ENCODE measurements at regions not wholly inside any gene's neighbourhood (a gene's known extent, or its start where the extent isn't known, plus 50 kb on each side); places are given as distances from the start of the nearest gene placed in this dataset.

GRCh38 chr18:56109757-56110156, 521.8 kb upstream of the TCF4 start:
- TF ChIP-seq EZH2 (IDR thresholded peaks at IDR 0.05; ENCODE audit: borderline replicate concordance, low read depth, low read length, severe bottlenecking) (no peak), CTCF (IDR thresholded peaks at IDR 0.05; ENCODE audit: borderline replicate concordance, extremely low read depth, low read length, poor library complexity, severe bottlenecking) (no peak)
- no peak overlapping the region for H2AFZ ChIP-seq (ENCODE audit: low read depth, low read length)
- H4K20me1 ChIP-seq (ENCODE audit: insufficient read depth, low read length) = no peaks in the 10 kb centered on the region
- no peaks in the 10 kb centered on the region for H3K27me3 ChIP-seq (ENCODE audit: insufficient read depth, low read length, poor library complexity)
- no peak overlapping the region for H3K4me3 ChIP-seq (ENCODE audit: low read depth in 1 of 2, low read length in 2 of 2)
- H3K9me3 ChIP-seq (ENCODE audit: insufficient read depth, low read length, severe bottlenecking) = peaks cover under 1% of the 10 kb centered on the region
- H3K36me3 ChIP-seq (ENCODE audit: insufficient read depth, low read length) = no peaks in the 10 kb centered on the region
- H3K9ac ChIP-seq (ENCODE audit: low read depth, low read length) = no peak overlapping the region
- no peak overlapping the region for H3K4me2 ChIP-seq (ENCODE audit: insufficient read depth, low read length)
- DNase-seq (no peak), ATAC-seq (ENCODE audit: insufficient read depth, low read depth) (no peak)
- no peaks in the 10 kb centered on the region for H3K79me2 ChIP-seq (ENCODE audit: insufficient read depth, low read length)
- no peaks in the 10 kb centered on the region for H3K4me1 ChIP-seq (ENCODE audit: insufficient read depth, low read length)
- no peak overlapping the region for H3K27ac ChIP-seq (ENCODE audit: low read length)

GRCh38 chr18:56108478-56109367, 520.7 kb upstream of the TCF4 start:
- Histone ChIP-seq H2AFZ (ENCODE audit: low read depth, low read length) (no peak overlapping the region), H3K27ac (ENCODE audit: low read length) (no peak overlapping the region)

GRCh38 chr18:56107821-56108477, 520.0 kb upstream of the TCF4 start:
- H3K4me2 ChIP-seq (ENCODE audit: insufficient read depth, low read length) = no peak overlapping the region
- TF ChIP-seq EZH2 (IDR thresholded peaks at IDR 0.05; ENCODE audit: borderline replicate concordance, low read depth, low read length, severe bottlenecking) = no peak
- TF ChIP-seq CTCF (IDR thresholded peaks at IDR 0.05; ENCODE audit: borderline replicate concordance, extremely low read depth, low read length, poor library complexity, severe bottlenecking) = no peak
- H3K27ac ChIP-seq (ENCODE audit: low read length) = no peak overlapping the region
- no peak overlapping the region for H3K9ac ChIP-seq (ENCODE audit: low read depth, low read length)
- H3K79me2 ChIP-seq (ENCODE audit: insufficient read depth, low read length) = no peaks in the 10 kb centered on the region
- no peaks in the 10 kb centered on the region for H4K20me1 ChIP-seq (ENCODE audit: insufficient read depth, low read length)
- DNase-seq (no peak), ATAC-seq (ENCODE audit: insufficient read depth, low read depth) (no peak)
- no peak overlapping the region for H3K4me3 ChIP-seq (ENCODE audit: low read depth in 1 of 2, low read length in 2 of 2)
- no peaks in the 10 kb centered on the region for H3K4me1 ChIP-seq (ENCODE audit: insufficient read depth, low read length)
- no peaks in the 10 kb centered on the region for H3K27me3 ChIP-seq (ENCODE audit: insufficient read depth, low read length, poor library complexity)
- H3K36me3 ChIP-seq (ENCODE audit: insufficient read depth, low read length) = no peaks in the 10 kb centered on the region
- H2AFZ ChIP-seq (ENCODE audit: low read depth, low read length) = no peak overlapping the region
- H3K9me3 ChIP-seq (ENCODE audit: insufficient read depth, low read length, severe bottlenecking) = peaks cover 7% of the 10 kb centered on the region

More at GRCh38 chr18:56108478-56109367, 520.7 kb upstream of the TCF4 start:
- H3K79me2 ChIP-seq (ENCODE audit: insufficient read depth, low read length) = no peaks in the 10 kb centered on the region
- no peak overlapping the region for H3K9ac ChIP-seq (ENCODE audit: low read depth, low read length)
- H3K27me3 ChIP-seq (ENCODE audit: insufficient read depth, low read length, poor library complexity) = no peaks in the 10 kb centered on the region
- no peaks in the 10 kb centered on the region for H3K36me3 ChIP-seq (ENCODE audit: insufficient read depth, low read length)
- H3K4me2 ChIP-seq (ENCODE audit: insufficient read depth, low read length) = no peak overlapping the region
- no peak overlapping the region for H3K4me3 ChIP-seq (ENCODE audit: low read depth in 1 of 2, low read length in 2 of 2)
- no peak for DNase-seq
- ATAC-seq (ENCODE audit: insufficient read depth, low read depth) = no peak
- no peaks in the 10 kb centered on the region for H4K20me1 ChIP-seq (ENCODE audit: insufficient read depth, low read length)
- H3K4me1 ChIP-seq (ENCODE audit: insufficient read depth, low read length) = no peaks in the 10 kb centered on the region
- H3K9me3 ChIP-seq (ENCODE audit: insufficient read depth, low read length, severe bottlenecking) = peaks cover 7% of the 10 kb centered on the region
- TF ChIP-seq CTCF (IDR thresholded peaks at IDR 0.05; ENCODE audit: borderline replicate concordance, extremely low read depth, low read length, poor library complexity, severe bottlenecking) = no peak
- TF ChIP-seq EZH2 (IDR thresholded peaks at IDR 0.05; ENCODE audit: borderline replicate concordance, low read depth, low read length, severe bottlenecking) = no peak
